ENCODE measurements at regions not wholly inside any gene's neighbourhood (a gene's known extent, or its start where the extent isn't known, plus 50 kb on each side); places are given as distances from the start of the nearest gene placed in this dataset.
"Not testable (repeated sequence)": the region's sequence is repeated elsewhere in the genome, so short reads cannot be mapped to it uniquely, and the experiment has no call there.

- no peak for DNase-seq (ENCODE audit: low spot score)
Observed at GRCh38 chr10:18735711-18736110, 76.5 kb downstream of the ARL5B start.

DNA sequence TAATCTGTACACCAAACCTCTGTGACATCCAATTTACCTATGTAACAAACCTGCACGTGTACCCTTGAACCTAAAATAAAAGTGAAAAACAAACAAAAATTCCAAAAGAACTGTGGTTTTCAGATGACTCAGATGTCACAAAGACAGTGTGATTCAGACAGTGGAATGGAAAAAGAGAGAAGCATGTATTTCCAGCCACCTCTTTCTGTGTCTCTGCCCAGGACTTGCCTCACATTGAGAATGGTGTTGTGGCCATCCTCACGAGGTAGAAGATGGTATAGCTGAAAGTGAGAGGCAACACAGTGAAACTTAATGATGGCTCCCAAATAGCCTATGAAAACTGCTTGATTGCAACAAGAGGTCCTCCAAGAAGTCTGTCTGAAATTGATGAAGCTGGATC, 78.0 kb downstream of the ARL5B start:
- DNase-seq (ENCODE audit: low spot score), result no peak

- no peak for DNase-seq (ENCODE audit: low spot score)
Observed at GRCh38 chr10:18737841-18738240, 78.6 kb downstream of the ARL5B start.

DNA sequence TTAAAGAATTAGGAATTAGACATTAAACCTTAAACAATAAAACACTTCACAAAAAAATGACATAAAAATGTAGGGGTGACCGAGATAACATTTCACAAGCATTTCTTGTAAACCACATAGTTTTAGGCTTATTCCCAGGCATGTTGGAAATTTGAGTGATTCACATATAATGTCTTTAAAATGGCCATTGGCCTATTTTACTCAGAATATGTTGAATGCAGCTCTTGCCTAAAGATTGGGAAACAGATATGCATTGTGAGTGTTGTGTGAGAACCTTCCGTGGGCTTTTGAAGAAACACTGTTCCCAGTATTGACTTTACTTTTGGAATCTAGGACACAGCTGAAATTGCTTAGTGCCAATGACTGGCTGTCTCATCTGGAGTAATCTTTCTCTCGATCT, 79.6 kb downstream of the ARL5B start:
- DNase-seq (ENCODE audit: low spot score), result no peak

DNA sequence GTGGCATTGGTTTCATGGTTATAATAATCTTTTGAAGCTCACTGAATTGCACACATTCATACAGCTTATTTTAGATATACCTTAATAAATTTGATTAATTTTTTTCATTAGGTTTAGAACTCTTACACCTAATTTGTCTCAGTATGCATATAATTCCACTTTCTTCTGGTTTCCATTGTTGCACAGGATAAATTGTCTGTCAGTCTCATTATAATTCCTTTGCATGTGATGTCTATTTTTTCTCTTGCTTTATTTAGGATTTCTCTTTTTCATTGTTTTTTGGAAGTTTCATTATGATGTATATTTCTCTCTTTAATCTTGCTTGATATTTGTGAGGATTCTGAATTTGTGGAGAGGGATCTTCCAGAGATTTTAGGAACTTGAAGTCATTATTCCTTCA, 84.7 kb downstream of the ARL5B start:
- no peak for DNase-seq (ENCODE audit: low spot score)

GRCh38 chr10:18753312-18753895, 94.2 kb downstream of the ARL5B start:
- no peak for DNase-seq (ENCODE audit: low spot score)

DNA sequence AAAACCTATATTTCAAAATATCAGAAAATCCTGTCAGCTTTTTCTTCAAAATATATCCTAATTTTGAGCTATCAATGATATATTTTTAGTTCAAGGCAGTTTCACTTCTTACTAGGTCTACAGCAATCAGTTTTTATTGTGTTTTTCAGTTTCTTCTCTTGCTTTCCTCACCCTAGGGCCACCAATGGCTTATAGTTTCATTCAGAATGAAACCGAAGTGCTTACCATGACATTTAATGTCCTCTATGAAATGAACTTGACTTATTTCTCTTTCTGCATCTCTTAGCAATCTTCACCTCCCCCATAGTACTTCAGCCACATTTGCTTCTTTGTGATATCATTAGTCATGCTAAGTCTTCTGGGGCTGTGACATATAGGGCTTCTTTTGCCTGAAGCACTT, 100.3 kb downstream of the ARL5B start:
- DNase-seq (ENCODE audit: low spot score), result no peak

- DNase-seq (ENCODE audit: low spot score), result no peak
Observed at GRCh38 chr10:18760836-18761235, 101.6 kb downstream of the ARL5B start.

DNA sequence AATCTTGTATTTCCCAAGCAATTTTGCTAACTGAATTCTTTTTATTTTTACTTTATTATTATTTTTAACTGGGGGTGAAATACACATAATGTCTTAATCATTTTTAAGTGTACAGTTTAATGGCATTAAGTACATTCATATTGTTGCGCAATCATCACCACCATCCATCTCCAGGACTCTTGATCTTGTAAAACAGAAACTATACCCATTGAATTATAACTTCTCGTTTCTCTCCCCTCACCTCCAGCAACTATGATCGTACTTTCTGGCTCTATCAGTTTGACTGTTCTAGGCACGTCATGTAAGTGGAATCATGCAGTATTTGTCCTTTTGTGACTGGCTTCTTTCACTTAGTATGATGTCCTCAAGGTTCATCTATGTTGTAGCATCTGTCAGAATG, 108.8 kb downstream of the ARL5B start:
- DNase-seq (ENCODE audit: low spot score), result no peak

GRCh38 chr10:18773180-18773579, 113.9 kb downstream of the ARL5B start:
- DNase-seq (ENCODE audit: low spot score), result no peak

- no peak for DNase-seq (ENCODE audit: low spot score)
Observed at GRCh38 chr10:18777258-18777657, 118.0 kb downstream of the ARL5B start.

DNA sequence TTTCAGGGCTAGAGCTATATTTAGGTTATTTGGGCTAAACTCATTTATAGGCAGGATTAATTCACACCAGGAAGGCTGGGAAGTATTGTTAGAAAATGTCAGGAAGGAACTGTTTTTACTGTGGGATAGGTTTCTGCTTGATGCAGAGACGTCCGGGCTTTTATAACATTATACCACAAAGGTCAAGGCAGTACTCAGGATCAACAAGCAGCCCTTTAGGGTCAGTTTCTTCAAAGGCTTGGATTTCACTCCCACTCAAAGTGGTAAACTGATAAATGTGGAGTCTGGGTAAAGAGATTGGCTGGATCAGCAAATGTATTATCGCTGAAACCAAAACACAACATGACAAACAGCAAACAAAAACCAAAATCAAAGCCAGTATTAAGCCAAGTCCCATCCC, 127.2 kb downstream of the ARL5B start:
- no peak for DNase-seq (ENCODE audit: low spot score)

- no peak for DNase-seq (ENCODE audit: low spot score)
Observed at GRCh38 chr10:18793951-18794350, 134.7 kb downstream of the ARL5B start.

GRCh38 chr10:18795549-18795948, 136.3 kb downstream of the ARL5B start:
- no peak for DNase-seq (ENCODE audit: low spot score)

- no peak for DNase-seq (ENCODE audit: low spot score)
Observed at GRCh38 chr10:18797286-18797685, 138.1 kb downstream of the ARL5B start.

- DNase-seq (ENCODE audit: low spot score), result no peak
Observed at GRCh38 chr10:18822156-18822555, 162.9 kb downstream of the ARL5B start.

GRCh38 chr10:18829259-18829658, 170.0 kb downstream of the ARL5B start:
- no peak for DNase-seq (ENCODE audit: low spot score)

GRCh38 chr10:18830277-18830676, 171.0 kb downstream of the ARL5B start:
- DNase-seq (ENCODE audit: low spot score), result no peak

GRCh38 chr10:18856623-18857022, 192.0 kb upstream of the MALRD1 start:
- DNase-seq (ENCODE audit: low spot score), result not testable (repeated sequence)

GRCh38 chr10:18859659-18860058, 188.9 kb upstream of the MALRD1 start:
- no peak for DNase-seq (ENCODE audit: low spot score)

DNA sequence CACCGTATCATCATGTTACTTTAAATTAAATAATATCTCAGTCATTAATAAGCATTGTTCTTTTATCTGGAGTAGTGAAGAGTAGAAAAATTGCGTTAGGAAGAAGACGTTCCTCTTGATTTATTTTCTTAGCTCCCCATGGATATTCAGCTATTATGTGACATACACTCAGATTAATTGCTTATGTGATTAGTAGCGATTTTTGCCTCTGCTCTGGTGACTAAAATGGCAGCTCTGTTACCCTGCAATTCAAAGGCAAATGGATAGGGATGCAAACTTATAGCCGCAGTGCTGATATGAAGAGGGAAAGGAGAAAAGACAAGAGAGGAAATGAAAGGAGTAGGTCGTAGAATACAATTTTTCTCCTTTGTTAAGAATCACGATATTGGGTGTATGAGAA, 188.4 kb upstream of the MALRD1 start:
- no peak for DNase-seq (ENCODE audit: low spot score)

GRCh38 chr10:18860631-18861240, 187.9 kb upstream of the MALRD1 start:
- no peak for DNase-seq (ENCODE audit: low spot score)

GRCh38 chr10:18861382-18861781, 187.2 kb upstream of the MALRD1 start:
- DNase-seq (ENCODE audit: low spot score), result no peak

DNA sequence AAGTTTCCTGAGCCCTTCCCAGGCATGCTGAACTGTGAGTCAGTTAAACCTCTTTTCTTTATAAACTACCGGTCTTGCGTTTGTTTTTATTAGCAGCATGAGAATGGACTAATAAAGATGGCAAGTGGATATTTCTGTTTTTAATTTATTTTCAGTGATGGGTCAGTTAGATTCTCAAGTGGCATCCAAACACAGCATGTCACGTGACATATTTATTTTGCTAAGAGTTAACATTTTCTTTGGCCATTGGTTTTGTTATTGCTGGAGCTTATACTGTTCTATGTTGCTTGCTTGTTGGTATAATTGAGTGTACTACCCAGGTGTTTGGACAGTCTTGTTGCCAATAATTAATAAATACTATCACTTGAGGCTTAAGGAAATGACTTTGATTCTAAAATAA, 181.7 kb upstream of the MALRD1 start:
- DNase-seq (ENCODE audit: low spot score), result no peak

All from HuH-7.5 (cell line).